ENCODE measurements at regions not wholly inside any gene's neighbourhood (a gene's known extent, or its start where the extent isn't known, plus 50 kb on each side); places are given as distances from the start of the nearest gene placed in this dataset.

- no peak for TF ChIP-seq CTCF (IDR thresholded peaks at IDR 0.05)
- TF ChIP-seq EP300 (IDR thresholded peaks at IDR 0.05), result no peak
- TF ChIP-seq POLR2AphosphoS5 (IDR thresholded peaks at IDR 0.05), result no peak
These were observed 968.5 kb downstream of the BCL11A start for GRCh38 chr2:59584958-59585357.
